Stimulated activated CD8-positive, alpha-beta memory T cell treated with anti-CD3 and anti-CD28 coated beads, Interleukin-2, amount 100 ng/mL, for 1 hour (primary cell): ENCODE measurements at regions not wholly inside any gene's neighbourhood (a gene's known extent, or its start where the extent isn't known, plus 50 kb on each side); places are given as distances from the start of the nearest gene placed in this dataset.

ENCODE experiments used
- DNase-seq, 2 donors: peaks; one replicate each; pipeline ENCODE4 v3.0.0-alpha.2; 2020; ENCODE audit warnings: low read depth in 2 of 2

DNA sequence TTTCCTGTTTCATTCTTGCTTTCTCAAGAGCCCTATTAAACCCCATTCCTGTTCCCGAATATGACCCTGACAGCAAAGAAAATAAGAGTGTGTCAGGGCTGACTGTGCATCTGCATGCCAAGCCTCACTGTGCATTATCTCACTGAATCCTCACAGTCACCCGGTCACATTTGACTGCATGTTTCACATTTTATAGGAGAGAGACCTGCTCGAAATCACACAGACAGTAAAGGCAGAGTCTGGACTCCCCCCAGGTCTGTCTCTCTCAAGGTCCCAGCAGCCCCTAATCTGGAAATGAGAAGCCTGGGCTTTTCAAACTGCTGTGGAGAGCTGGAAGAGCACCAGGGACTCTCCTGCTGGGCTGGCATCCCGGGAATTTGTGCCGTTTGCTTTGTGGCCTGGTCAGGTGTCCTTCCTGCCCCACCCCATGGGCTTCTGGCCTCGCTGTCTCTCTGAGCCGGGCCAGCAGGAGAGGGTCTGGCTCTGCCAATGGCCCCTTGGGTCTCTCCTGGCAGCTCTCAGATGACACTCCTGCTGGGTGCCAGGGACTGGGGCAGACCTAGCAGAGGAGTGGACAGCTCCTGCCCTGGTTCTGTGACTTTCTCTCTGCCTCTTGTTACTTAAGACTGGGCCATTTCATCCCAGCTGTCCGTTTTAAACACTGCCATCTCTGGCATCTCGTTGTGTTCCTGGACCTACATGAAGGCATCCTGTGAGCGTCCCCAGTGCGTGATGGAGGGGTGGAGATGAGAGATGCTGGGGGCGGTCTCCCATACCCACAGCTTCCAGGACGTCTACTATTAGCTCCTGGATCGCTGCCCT is 173.6 kb downstream of the ARHGAP12 start:
- DNase-seq, result no peak

DNA sequence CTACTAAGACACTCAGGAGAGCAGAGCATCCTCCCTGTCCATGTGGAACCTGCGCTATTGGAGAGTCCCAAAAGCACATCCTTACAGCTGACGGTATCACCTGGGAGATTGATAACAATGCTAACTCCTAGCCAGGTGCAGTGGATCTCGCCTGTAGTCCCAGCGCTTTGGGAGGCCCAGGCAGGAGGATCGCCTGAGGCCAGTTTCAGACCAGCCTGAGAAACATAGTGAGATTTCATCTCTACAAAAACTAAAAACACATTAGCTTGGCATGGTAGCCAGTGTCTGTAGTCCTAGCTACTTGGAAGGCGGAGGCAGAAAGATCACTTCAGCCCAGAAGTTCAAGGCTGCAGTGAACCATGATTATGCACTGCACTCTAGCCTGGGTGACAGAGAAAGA is 174.9 kb downstream of the ARHGAP12 start:
- DNase-seq, result no peak

DNA sequence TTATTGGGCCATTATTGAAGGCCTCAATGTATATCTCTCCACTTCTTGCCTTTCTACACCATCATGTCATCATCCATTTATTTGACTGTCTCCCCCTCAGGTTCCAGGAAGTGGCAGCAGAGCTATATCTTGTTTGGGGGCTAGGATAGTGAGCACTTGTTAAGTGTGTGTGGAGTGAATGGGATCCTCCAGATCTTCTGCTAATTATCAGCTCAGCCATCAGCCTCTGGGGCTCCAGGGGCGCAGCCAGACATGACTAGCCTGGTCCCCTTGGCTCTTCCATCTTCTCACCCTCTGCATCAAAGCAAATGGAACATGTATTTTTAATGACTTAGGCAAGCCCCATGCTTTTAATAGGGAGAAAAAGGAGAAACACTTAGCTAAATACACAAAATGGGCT is 176.5 kb downstream of the ARHGAP12 start:
- no peak for DNase-seq

DNA sequence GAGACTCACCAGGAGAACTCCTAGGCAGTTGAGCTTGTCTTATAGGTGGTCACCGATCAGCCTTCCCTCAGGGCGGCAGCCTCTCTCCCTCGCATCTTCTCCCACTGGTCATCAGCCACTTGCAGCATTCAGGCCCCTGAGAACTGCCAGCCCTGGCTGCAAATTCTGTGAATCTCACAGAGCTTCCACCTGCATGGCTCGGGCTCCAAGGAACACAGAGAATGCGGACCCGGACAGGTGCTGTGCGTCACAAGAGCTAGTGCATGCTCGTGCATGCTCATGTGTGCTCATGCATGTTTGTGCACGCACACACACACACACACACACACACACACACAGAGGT is 176.9 kb downstream of the ARHGAP12 start:
- DNase-seq, result no peak

DNA sequence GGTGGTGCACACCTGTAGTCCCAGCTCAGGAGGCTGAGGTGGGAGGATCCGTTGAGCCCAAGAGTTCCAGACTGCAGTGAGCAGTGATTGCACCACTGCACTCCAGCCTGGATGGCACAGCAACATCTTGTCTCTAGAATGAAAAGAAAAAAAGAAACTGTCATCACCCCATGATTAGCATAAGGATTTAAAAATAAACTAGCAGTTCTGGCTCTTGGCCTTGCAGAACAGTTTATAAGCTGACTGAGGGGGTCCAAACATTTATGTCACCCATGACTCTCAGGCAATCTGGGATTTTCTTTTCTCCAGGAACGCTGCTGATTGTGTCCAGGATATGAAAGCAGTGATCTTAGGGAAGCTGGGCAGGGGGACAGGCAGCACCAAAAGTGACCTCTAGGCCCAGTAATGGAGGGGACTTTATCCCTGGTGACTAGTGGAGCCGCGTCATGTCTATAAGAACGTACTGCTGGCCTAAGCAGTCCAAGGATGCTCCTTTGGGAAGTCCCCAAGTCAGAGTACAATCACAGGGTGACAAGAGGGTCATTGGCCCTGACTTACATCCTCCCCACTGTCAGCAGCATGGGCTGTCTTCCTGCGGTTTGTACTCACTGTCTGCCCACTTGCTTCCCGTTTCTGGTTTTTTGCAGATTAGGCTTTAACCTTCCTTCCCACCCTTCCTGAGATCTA is 177.4 kb downstream of the ARHGAP12 start:
- DNase-seq, result no peak

DNA sequence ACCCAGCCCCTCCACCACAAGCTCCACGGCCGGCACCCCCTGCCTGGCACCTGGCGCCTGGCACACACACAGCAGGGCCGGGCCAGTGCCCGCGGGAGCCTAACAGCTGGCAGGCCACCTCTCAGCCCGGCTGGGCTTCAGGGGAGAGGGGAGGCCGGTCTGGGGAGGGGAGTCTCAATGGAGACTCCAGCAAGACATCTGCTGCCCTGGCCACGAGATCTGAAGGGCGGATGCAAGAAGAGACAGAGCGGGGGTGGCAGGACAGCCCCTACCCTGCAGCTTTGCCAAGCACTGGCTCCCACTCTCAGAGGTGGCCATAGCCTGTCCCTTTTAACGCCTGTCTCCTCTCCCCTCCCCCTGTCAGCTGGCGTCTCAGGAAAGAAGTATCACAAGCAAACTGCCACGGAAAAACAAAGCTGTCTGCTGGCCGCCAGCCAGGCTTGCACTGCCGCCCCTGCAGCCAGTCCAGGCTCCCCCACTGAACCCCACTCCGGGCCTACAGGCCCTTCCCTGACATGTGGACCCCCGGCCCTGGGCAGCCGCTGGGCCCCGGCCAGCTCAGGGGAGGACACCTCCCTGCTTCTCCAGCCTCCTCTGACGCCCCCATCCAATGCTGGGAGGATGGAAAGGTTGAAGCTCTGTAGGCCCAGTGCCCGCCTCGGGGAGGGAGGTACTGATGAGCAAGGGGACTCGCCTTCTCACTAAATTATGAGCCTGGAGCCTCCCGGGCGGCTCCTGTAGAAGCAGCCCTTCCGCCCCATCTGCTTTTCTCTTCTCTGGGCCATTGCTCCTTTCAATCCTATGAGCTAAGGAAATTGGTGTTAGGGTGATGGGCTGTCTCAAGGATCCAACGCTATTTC is 178.4 kb downstream of the ARHGAP12 start:
- DNase-seq, result no peak

DNA sequence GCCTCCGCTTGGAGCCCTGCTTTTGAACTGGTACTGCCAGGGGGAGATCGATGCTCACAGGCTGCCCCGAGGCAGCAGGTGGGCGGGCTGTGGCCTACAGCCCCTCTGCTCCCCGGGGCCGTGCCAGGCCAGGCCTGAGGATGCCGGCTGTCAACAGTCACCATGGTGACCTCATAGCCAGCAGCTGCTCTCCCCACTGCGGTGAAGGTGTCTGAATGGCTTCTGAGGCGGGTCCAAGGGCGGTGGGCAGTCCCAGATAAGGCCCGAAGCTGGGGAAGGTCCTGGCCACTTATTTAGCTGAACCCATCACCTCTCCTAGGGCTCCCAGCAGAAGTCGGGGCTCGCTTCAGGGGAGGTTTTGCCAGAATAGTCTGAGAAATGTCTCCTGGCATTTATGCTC is 179.3 kb downstream of the ARHGAP12 start:
- no peak for DNase-seq

DNA sequence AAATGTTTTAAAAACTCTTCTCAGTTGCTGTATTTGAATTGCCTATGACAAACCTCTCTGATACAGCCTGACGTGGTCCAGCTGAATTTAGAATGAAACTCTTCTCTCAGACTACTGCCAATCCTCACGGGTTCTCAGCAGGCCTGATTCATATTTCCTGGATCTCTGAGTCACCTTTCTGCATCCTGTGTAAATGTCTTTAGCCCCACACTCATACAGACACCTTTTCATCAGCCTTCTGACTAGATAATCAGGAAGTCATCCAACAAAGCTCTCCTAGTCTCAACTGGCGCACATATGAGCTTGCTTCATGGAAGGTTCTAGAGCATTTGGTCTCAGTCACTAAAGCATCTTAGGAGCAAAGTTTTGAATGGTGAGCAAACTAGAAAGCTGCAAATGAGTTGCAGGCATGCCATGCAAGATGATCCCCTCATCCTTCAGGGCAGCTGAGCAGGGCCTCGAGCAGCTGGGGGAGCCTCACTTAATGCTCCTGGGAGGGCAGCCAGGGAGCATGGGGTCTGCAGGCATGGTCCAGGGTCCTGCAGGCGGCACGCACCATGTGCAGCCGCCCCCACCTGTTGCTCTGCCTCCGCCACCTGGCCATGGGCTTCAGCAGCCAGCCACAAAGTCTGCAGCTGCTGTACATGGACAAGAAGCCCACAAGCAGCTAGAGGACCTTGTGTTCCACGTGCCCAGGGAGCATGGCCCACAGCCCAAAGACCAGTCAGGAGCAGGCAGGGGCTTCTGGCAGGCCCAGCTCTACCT is 182.8 kb downstream of the ARHGAP12 start:
- peak in 1 of 2 donors; percentile 14 for DNase-seq

DNA sequence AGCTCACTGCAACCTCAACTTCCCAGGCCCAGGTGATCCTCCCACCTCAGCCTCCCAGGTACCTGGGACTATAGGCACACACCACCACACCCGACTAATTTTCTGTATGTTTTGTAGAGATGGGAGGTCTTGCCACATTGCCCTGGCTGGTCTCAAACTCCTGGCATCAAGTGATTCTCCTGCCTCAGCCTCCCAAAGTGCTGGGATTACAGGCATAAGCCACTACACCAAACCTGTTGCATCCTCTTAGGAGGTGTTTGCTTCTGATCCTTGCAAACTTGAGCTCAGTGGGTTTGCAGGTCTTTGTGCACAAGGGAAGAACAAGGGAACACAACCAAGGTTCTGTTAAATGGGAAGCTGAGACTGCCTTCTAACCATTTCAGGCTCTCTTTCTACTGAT is 184.6 kb downstream of the ARHGAP12 start:
- no peak for DNase-seq

DNA sequence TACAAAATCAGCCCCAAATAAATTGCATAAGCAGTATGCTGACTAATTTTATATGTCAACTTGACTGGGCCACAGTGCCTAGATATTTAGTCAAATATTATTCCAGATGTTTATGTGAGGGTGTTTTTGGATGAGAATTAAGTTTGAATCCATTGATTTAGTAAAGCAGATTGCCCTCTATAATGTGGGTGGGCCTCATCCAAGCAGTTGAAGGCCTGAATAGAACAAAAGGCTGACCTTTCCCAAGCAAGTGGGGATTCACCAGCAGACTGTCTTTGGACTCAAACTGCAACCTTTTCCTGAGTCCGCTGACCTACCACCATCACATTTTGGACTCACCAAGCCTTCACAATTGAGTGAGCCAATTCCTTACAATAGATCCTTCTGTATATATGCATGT is 186.4 kb downstream of the ARHGAP12 start:
- DNase-seq, result no peak

DNA sequence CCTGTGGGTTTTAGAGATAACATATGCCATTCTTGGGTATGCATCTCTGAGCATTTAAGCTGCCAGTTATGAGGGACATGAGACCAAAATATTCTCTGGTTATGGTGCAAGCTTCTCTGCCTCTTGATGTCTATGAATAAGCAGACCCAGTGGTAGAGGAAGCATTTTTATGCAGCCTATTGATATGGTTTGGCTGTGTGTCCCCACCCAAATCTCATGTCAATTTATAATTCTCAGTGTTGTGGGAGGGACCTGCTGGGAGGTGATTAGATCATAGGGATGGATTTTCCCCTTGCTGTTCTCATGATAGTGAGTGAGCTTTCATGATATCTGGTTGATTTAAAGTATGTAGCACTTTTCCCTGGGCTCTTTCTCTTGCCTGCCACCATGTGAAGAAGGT is 187.2 kb downstream of the ARHGAP12 start:
- no peak for DNase-seq

DNA sequence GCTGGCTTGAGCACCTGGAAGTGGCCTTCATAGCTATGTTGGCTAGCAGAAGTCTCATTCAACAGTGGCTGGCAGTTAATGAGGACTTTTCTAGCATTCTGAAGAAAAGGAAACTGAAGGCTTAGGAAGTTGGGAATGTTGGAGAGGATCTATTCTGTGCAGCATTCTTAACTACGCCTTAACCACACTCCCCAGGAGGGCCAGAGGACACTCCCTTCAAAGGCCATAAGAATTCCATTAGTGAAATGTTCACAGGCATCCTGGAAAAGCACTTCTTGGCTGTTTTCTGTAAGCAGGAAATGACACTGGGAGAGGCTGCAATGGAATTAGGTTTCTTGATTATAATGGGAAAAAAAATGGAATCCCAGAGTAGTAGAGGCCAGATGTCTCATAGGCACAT is 188.9 kb downstream of the ARHGAP12 start:
- no peak for DNase-seq

DNA sequence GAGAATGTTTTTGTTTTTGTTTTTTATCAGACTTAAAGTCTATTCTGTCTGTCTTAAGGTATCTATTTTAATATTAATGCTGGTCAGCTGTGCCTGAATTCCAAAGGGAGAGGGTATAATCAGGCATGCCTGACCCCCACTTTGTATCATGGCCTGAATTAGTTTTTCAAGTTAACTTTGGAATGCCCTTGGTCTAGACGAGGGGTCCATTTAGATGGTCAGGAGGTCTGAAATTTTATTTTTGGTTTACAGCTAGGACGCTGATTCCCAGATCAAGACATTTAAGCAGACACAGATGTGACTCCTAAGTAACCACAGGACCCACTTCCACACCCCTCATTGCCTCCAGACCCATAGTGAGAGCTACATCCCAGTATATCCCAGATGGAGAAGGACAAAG is 189.5 kb downstream of the ARHGAP12 start:
- no peak for DNase-seq

DNA sequence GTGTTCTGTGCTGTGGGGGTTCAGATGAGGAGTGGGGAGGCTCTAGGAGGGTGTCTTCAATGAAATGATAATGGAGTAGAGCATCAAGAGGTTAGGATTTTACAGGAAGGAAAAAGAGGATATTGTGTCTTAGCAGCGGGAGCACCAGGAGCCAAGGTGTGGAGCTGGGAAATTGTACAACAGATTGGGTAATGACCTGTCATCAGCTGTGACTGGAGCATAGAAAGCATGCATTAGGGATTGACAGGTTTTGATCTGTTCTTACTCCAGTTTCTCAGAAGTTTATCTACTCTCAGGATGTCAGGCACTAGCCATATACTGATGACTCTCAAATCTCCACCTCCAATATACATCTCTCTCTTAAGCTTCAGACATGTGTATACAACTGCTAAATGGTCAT is 196.9 kb downstream of the ARHGAP12 start:
- DNase-seq, result no peak

DNA sequence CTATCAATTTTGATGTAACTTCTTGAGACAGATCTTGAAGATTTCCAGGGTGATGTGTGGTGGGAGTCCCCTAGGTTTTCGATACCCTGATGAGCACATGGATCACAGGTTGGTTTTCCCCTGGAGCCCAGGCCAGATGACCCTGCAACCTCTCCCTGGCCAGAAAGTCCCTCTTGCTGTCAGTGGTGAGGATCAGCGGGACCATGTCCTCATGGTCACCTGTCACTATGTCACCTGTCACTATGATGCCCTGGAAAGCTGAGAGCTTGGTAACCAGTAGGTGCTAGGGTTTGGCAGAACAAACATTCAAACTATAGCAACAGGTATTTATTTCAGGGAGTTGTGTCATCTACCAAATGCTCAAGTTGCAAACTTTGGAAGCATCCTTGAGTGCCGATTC is 197.9 kb downstream of the ARHGAP12 start:
- no peak for DNase-seq

DNA sequence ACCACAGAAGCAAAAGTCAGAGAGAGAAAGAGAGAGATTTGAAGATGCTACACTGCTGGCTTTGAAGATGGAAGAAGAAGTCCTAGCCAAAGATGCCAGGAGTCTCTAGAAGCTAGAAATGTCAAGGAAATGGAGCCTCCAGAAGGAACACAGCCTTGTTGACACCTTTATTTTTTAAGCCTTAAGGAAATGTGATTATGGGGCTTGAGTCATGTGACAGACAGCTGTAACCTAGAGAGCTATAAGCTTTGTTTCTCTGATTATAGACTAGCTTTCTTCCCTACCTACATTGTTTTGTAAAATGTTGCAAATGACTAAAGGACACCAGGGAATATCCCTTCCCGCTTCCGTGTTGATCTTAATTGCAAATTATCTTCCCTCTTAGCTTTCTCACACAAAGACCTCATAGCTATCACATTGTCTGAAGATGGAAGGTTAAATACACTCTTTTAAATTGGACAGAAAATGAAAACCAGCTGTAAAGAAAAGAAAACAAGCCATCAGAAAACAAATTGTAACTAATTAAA is 199.9 kb downstream of the ARHGAP12 start:
- DNase-seq, result no peak

DNA sequence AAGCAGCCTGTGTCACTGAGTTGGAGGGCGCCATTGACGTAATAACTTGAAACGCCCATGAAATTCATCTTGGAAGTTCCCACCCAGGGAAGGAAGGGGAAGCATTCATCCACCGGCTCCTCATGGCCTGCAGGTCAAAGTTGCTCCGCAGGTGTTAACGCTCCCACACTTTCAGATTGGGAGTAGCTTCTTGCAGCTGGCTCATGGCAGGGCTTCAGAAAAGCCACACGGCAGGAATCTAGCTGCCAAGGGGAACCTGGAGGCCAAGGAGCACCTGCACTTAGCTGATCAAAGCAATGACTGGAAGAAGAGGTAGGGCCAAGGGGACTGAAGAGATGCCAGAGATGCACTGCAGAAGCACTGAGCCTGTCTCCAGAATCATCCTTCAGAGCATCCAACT is 203.2 kb downstream of the ARHGAP12 start:
- no peak for DNase-seq

DNA sequence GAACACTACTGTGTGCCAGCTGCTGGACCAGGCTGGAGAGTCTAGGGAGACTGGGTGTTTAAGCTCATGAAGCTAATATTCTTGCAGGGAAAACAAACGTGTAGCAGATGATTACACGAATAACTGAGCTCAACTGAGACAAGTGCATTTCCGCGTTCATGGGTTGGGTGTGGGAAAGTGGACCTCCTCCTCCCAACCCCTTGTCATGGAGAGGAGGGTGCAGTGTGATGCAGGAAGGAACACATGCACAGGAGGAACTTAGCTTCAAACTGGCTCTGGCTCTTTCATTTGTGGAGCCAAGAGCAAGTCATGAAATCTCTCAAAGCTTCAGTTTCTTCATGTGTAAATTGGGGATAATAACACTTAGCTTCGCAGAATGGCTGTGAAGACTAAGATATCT is 204.3 kb downstream of the ARHGAP12 start:
- no peak for DNase-seq

DNA sequence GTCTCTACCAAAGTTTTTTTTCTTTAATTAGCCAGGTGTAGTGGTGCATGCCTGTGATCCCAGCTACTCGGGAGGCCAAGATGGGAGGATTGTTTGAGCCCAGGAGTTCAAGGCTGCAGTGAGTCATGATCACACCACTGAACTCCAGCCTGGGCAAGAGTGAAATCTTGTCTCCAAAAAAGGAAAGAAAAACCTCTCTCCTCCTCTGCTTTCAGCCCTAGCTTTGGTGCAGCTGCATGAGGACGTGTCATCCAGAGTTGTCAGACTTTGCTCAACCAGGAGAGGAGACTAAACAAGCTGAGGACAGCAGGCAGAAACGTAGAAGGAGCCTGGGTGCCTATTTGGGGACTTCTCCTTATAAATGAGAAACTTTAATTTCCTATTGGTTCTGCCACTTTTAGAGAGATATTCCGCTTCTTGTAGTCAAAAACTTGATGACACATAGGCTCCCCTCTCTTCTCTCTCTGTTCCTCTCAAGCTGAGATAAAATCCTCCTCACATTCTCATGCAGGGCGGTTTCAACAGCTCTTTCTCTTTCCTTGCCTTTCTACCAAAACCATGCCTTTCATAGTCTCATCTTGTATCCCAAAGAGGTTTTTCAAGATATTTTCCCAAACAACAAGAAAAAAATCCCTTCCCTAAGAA is 205.4 kb downstream of the ARHGAP12 start:
- DNase-seq, result no peak

DNA sequence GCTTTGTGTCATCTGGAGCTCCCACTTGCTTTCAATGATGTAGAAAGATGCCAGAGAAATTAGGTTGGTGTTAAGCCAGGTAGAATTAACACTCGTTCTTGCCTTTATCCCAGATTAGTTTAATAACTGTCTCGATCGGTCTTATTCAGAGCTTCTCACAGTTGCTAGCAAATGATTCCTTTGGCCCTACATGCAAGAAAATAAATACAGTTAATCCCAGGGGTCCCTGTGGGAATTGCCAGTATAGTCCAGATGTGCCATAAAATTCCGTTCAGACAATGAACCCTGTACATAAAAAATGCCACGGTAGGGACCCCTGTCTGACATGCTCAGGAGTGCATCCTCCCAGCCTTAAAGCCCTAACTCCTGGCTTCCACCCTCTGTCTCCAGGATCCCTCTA is 207.5 kb downstream of the ARHGAP12 start:
- DNase-seq, result no peak

DNA sequence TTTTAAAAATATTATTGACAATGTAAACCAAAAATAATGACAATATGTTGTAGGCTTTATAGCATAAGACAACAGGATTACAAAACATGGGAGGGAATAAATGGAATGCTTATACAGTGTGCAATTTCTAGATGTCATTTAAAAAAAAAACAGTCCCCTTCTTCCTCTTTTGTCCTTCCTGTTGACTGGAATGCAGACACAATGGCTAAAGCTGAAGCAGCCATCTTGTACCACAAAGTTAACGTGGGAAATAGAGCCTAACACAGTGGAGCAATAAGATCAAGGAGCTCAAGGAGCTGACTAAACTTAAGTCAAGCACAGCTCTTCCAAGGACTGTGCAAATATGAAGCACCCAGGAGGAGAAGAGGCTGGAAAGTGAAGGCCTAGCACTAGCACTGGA is 208.1 kb downstream of the ARHGAP12 start:
- no peak for DNase-seq
